Fibroblast of lung (primary cell): ENCODE measurements at regions not wholly inside any gene's neighbourhood (a gene's known extent, or its start where the extent isn't known, plus 50 kb on each side); places are given as distances from the start of the nearest gene placed in this dataset.
A peak's percentile ranks its signal among the peaks of the same experiment; 100 is the strongest.

ENCODE experiments used
- DNase-seq, 2 donors: peaks; one replicate each; pipeline versions ENCODE4 v3.0.0 to v3.0.0-alpha.2; 2010; ENCODE audit warnings: low read depth in 2 of 2
- H2AFZ ChIP-seq: 2 replicates; pipeline ENCODE4 v1.5.1; 2012; ENCODE audit warnings: low read length, control low read depth, inconsistent platforms
- H3K27ac ChIP-seq: 2 replicates; pipeline ENCODE4 v1.5.1; 2011; ENCODE audit warnings: low read length, control low read depth; ENCODE audit not compliant: insufficient read depth
- H3K27me3 ChIP-seq: 2 replicates; pipeline ENCODE4 v1.5.1; 2011; ENCODE audit warnings: mild to moderate bottlenecking, low read length; ENCODE audit not compliant: control insufficient read depth, insufficient read depth
- H3K36me3 ChIP-seq: 2 replicates; pipeline ENCODE4 v1.5.1; 2011; ENCODE audit warnings: low read length; ENCODE audit not compliant: control insufficient read depth, insufficient read depth
- H3K4me1 ChIP-seq: 2 replicates; pipeline ENCODE4 v1.5.1; 2011; ENCODE audit warnings: low read length; ENCODE audit not compliant: control insufficient read depth, insufficient read depth; ENCODE audit errors: extremely low read depth
- H3K4me2 ChIP-seq: 2 replicates; pipeline ENCODE4 v1.5.1; 2011; ENCODE audit warnings: low read length, control low read depth; ENCODE audit not compliant: insufficient read depth; ENCODE audit errors: extremely low read depth
- H3K4me3 ChIP-seq, 4 experiments: fragments of 200-600 bp in 1 of 4; sonication (generic) in 1 of 4; replicated peaks in 1 of 4; 2 replicates each; pipeline ENCODE4 v1.5.1; 2011 to 2016; ENCODE audit warnings: low read length in 4 of 4, low read depth in 3 of 4, mild to moderate bottlenecking in 3 of 4, control low read depth in 2 of 4, inconsistent platforms in 1 of 4, mixed read lengths in 1 of 4; ENCODE audit not compliant: insufficient read depth in 1 of 4; ENCODE audit errors: control extremely low read depth in 1 of 4
- H3K79me2 ChIP-seq: 2 replicates; pipeline ENCODE4 v1.5.1; 2012; ENCODE audit warnings: mild to moderate bottlenecking, low read length, inconsistent platforms; ENCODE audit not compliant: control insufficient read depth, insufficient read depth
- H3K9ac ChIP-seq: 2 replicates; pipeline ENCODE4 v1.5.1; 2011; ENCODE audit warnings: mild to moderate bottlenecking, low read length, control low read depth; ENCODE audit not compliant: insufficient read depth
- H3K9me3 ChIP-seq: 2 replicates; pipeline ENCODE4 v1.5.1; 2012; ENCODE audit warnings: low read depth, low read length; ENCODE audit not compliant: control insufficient read depth, insufficient read depth
- H4K20me1 ChIP-seq: 2 replicates; pipeline ENCODE4 v1.5.1; 2011; ENCODE audit warnings: low read length; ENCODE audit not compliant: control insufficient read depth, insufficient read depth; ENCODE audit errors: extremely low read depth
- CTCF ChIP-seq, 2 donors: IDR thresholded peaks in 1 of 2; conservative IDR thresholded peaks in 1 of 2; 1 replicate in 1 of 2; 2 replicates in 1 of 2; pipeline ENCODE4 v1.5.1; 2011 to 2012; ENCODE audit warnings: low read length in 2 of 2, control low read depth in 1 of 2, inconsistent platforms in 1 of 2, low read depth in 1 of 2, mild to moderate bottlenecking in 1 of 2
- EZH2 ChIP-seq: IDR thresholded peaks from 2 replicates; pipeline ENCODE4 v1.5.1; 2012; ENCODE audit warnings: low read length, control low read depth, mild to moderate bottlenecking; ENCODE audit errors: missing control alignments

GRCh38 chr7:52502281-52502680 is 533.2 kb upstream of the POM121L12 start:
- H2AFZ ChIP-seq = no peak overlapping the region

GRCh38 chr7:52501696-52502095 is 533.7 kb upstream of the POM121L12 start:
- Histone ChIP-seq H3K9ac (no peak overlapping the region), H3K36me3 (no peaks in the 10 kb centered on the region), H3K27me3 (no peaks in the 10 kb centered on the region), H3K79me2 (no peaks in the 10 kb centered on the region), H2AFZ (no peak overlapping the region), H3K9me3 (no peaks in the 10 kb centered on the region), H3K4me1 (no peaks in the 10 kb centered on the region), H3K27ac (no peak overlapping the region), H3K4me3 (no peak overlapping the region), H4K20me1 (no peaks in the 10 kb centered on the region), H3K4me2 (no peak overlapping the region)
- no peak for DNase-seq
- TF ChIP-seq EZH2 = no peak
- TF ChIP-seq CTCF (conservative IDR thresholded peaks at IDR 0.05 in 1 of 2, IDR thresholded peaks at IDR 0.05 in 1 of 2; ENCODE audit: low read depth in 1 of 2, low read length in 2 of 2) = no peak

More at GRCh38 chr7:52502281-52502680, 533.2 kb upstream of the POM121L12 start:
- no peaks in the 10 kb centered on the region for H3K9me3 ChIP-seq
- no peak overlapping the region for H3K27ac ChIP-seq
- H3K27me3 ChIP-seq = no peaks in the 10 kb centered on the region
- no peak overlapping the region for H3K4me3 ChIP-seq
- TF ChIP-seq CTCF (conservative IDR thresholded peaks at IDR 0.05 in 1 of 2, IDR thresholded peaks at IDR 0.05 in 1 of 2; ENCODE audit: low read depth in 1 of 2, low read length in 2 of 2) (no peak), EZH2 (no peak)
- H4K20me1 ChIP-seq = no peaks in the 10 kb centered on the region
- H3K9ac ChIP-seq = no peak overlapping the region
- no peaks in the 10 kb centered on the region for H3K4me1 ChIP-seq
- no peaks in the 10 kb centered on the region for H3K79me2 ChIP-seq
- no peak for DNase-seq
- H3K36me3 ChIP-seq = no peaks in the 10 kb centered on the region
- H3K4me2 ChIP-seq = no peak overlapping the region

- TF ChIP-seq CTCF (conservative IDR thresholded peaks at IDR 0.05 in 1 of 2, IDR thresholded peaks at IDR 0.05 in 1 of 2; ENCODE audit: low read depth in 1 of 2, low read length in 2 of 2) (no peak), EZH2 (no peak)
- Histone ChIP-seq H3K36me3 (no peaks in the 10 kb centered on the region), H3K4me3 (no peak overlapping the region), H4K20me1 (no peaks in the 10 kb centered on the region), H2AFZ (no peak overlapping the region), H3K4me2 (no peak overlapping the region), H3K9me3 (no peaks in the 10 kb centered on the region), H3K9ac (no peak overlapping the region), H3K79me2 (no peaks in the 10 kb centered on the region), H3K4me1 (no peaks in the 10 kb centered on the region), H3K27me3 (no peaks in the 10 kb centered on the region), H3K27ac (no peak overlapping the region)
- peak in 1 of 2 donors; percentile 24 for DNase-seq
These were observed 534.6 kb upstream of the POM121L12 start for GRCh38 chr7:52500841-52501240.
